HCT116 (cell line): ENCODE measurements at regions not wholly inside any gene's neighbourhood (a gene's known extent, or its start where the extent isn't known, plus 50 kb on each side); places are given as distances from the start of the nearest gene placed in this dataset.

Source experiments
- ATAC-seq: fragments of 200-7000 bp; cut with Tn5 transposase; 2 replicates; pipeline ENCODE4 v1.9.1; 2020; ENCODE audit warnings: mild to moderate bottlenecking, moderate library complexity
- BruUV-seq: library from RNA; stranded (reverse); fragments of 400-500 nt; replicated peaks from 2 replicates; lab custom pipeline; 2021; lab: Mats Ljungman, UMichigan
- CTCF ChIA-PET: fragments of 300-600 bp; sonication (Branson Sonifier 250); formaldehyde crosslinking; loops from one replicate; lab custom pipeline; 2021; ENCODE audit warnings: antibody characterized with exemption; lab: Charles Lee
- POLR2A ChIA-PET: fragments of 300-600, 350-600 bp; sonication (Branson Sonifier 250); formaldehyde crosslinking; loops from one replicate; lab custom pipeline; 2021; ENCODE audit warnings: antibody characterized with exemption; lab: Charles Lee
- RAD21 ChIA-PET, 2 experiments: fragments of 300-600 bp; sonication (Branson Sonifier 250); formaldehyde crosslinking; loops; one replicate each; lab custom pipeline; 2023; ENCODE audit warnings: low total read pairs in 2 of 2; ENCODE audit not compliant: uncharacterized antibody in 2 of 2, unreplicated experiment in 2 of 2, low non-redundant PET in 1 of 2; lab: Charles Lee
- DNase-seq: peaks from one replicate; pipeline ENCODE4 v3.0.0-alpha.2; 2010; ENCODE audit warnings: low read depth, low spot score
- H2AFZ ChIP-seq: fragments of 200-600 bp; shearing (Covaris generic), sonication (generic); 2 replicates; pipeline ENCODE4 v1.6.1; 2017; ENCODE audit warnings: low read depth, mixed run types, mixed read lengths, antibody characterized with exemption, low read length; ENCODE audit not compliant: poor library complexity, severe bottlenecking
- H3K27ac ChIP-seq: 2 replicates; pipeline ENCODE4 v1.5.1; 2012; ENCODE audit warnings: low read depth, low read length
- H3K27me3 ChIP-seq: fragments of 200-600 bp; sonication (generic); 2 replicates; pipeline ENCODE4 v1.6.1; 2016; ENCODE audit warnings: mixed run types, low read length, mixed read lengths; ENCODE audit not compliant: insufficient read depth
- H3K36me3 ChIP-seq, 2 experiments: fragments of 200-500 bp in 1 of 2; fragments of 200-600 bp in 1 of 2; sonication (Bioruptor generic) in 1 of 2; sonication (generic) in 1 of 2; 2 replicates each; pipeline versions ENCODE4 v1.5.1 to v1.6.1; 2014 to 2016; ENCODE audit warnings: low read length in 2 of 2, inconsistent platforms in 1 of 2, mixed read lengths in 1 of 2, mixed run types in 1 of 2; ENCODE audit not compliant: insufficient read depth in 2 of 2, control insufficient read depth in 1 of 2
- H3K4me1 ChIP-seq, 2 experiments: fragments of 200-600 bp in 1 of 2; sonication (generic) in 1 of 2; 2 replicates each; pipeline versions ENCODE4 v1.5.1 to v1.6.1; 2012 to 2017; ENCODE audit warnings: low read length in 2 of 2, inconsistent platforms in 1 of 2, mild to moderate bottlenecking in 1 of 2, mixed read lengths in 1 of 2, mixed run types in 1 of 2, moderate library complexity in 1 of 2; ENCODE audit not compliant: insufficient read depth in 2 of 2, control insufficient read depth in 1 of 2
- H3K4me2 ChIP-seq: fragments of 200-600 bp; sonication (generic); 2 replicates; pipeline ENCODE4 v1.6.1; 2017; ENCODE audit warnings: mixed run types, low read length, mixed read lengths
- H3K4me3 ChIP-seq, 2 experiments: fragments of 200-600 bp in 1 of 2; sonication (generic) in 1 of 2; replicated peaks in 1 of 2; 2 replicates each; pipeline ENCODE4 v1.5.1; 2011 to 2016; ENCODE audit warnings: low read length in 2 of 2, control low read depth in 1 of 2, low read depth in 1 of 2, mild to moderate bottlenecking in 1 of 2, mixed read lengths in 1 of 2, mixed run types in 1 of 2
- H3K79me2 ChIP-seq: fragments of 200-600 bp; sonication (generic); 2 replicates; pipeline ENCODE4 v1.6.1; 2017; ENCODE audit warnings: mild to moderate bottlenecking, mixed run types, low read length, moderate library complexity, mixed read lengths; ENCODE audit not compliant: insufficient read depth
- H3K9ac ChIP-seq: fragments of 200-600 bp; sonication (generic); 2 replicates; pipeline ENCODE4 v1.6.1; 2016; ENCODE audit warnings: low read length, mixed read lengths
- H3K9me2 ChIP-seq: fragments of 200-600 bp; sonication (generic), shearing (Covaris generic); 2 replicates; pipeline ENCODE4 v1.6.1; 2017; ENCODE audit warnings: mixed run types, mild to moderate bottlenecking, moderate library complexity; ENCODE audit not compliant: insufficient read depth
- H3K9me3 ChIP-seq, 2 experiments: fragments of 200-500 bp in 1 of 2; fragments of 200-600 bp in 1 of 2; sonication (Bioruptor generic) in 1 of 2; sonication (generic) in 1 of 2; 2 replicates each; pipeline ENCODE4 v1.6.1; 2014 to 2017; ENCODE audit warnings: low read length in 2 of 2, mixed read lengths in 2 of 2, inconsistent platforms in 1 of 2, low read depth in 1 of 2, mild to moderate bottlenecking in 1 of 2, mixed run types in 1 of 2, moderate library complexity in 1 of 2; ENCODE audit not compliant: control insufficient read depth in 1 of 2, insufficient read depth in 1 of 2
- H4K20me1 ChIP-seq: fragments of 200-600 bp; sonication (generic), shearing (Covaris generic); 2 replicates; pipeline ENCODE4 v1.6.1; 2017; ENCODE audit warnings: mixed run types, mild to moderate bottlenecking, moderate library complexity; ENCODE audit not compliant: insufficient read depth
- CBX3 ChIP-seq: IDR thresholded peaks from 2 replicates; pipeline ENCODE4 v1.6.1; 2012; ENCODE audit warnings: low read depth
- CTCF ChIP-seq, 3 experiments: fragments of 200-600 bp in 1 of 3; sonication (generic) in 1 of 3; IDR thresholded peaks in 2 of 3; conservative IDR thresholded peaks in 1 of 3; 2 replicates each; pipeline ENCODE4 v1.5.1; 2012 to 2017; ENCODE audit warnings: low read depth in 2 of 3, low read length in 2 of 3, antibody characterized with exemption in 1 of 3, borderline replicate concordance in 1 of 3, control low read depth in 1 of 3, mild to moderate bottlenecking in 1 of 3, mixed read lengths in 1 of 3, mixed run types in 1 of 3, moderate library complexity in 1 of 3; ENCODE audit not compliant: insufficient read depth in 1 of 3
- ELF1 ChIP-seq: IDR thresholded peaks from 2 replicates; pipeline ENCODE4 v1.6.1; 2012; ENCODE audit warnings: low read depth, borderline replicate concordance
- EZH2 ChIP-seq: fragments of 200-600 bp; sonication (generic); IDR thresholded peaks from 2 replicates; pipeline ENCODE4 v1.6.1; 2017; ENCODE audit warnings: antibody characterized with exemption, mixed run types
- EZH2phosphoT487 ChIP-seq: fragments of 200-600 bp; IDR thresholded peaks from 2 replicates; pipeline ENCODE4 v1.6.1; 2018; ENCODE audit warnings: antibody characterized with exemption, borderline replicate concordance
- JUND ChIP-seq: IDR thresholded peaks from 2 replicates; pipeline ENCODE4 v1.6.1; 2012
- MAX ChIP-seq: IDR thresholded peaks from 2 replicates; pipeline ENCODE4 v1.6.1; 2012
- POLR2A ChIP-seq: IDR thresholded peaks from 2 replicates; pipeline ENCODE4 v1.7.0; 2011; ENCODE audit warnings: borderline replicate concordance; ENCODE audit not compliant: insufficient read depth, insufficient read length; ENCODE audit errors: extremely low read depth
- POLR2AphosphoS5 ChIP-seq: IDR thresholded peaks from 2 replicates; pipeline ENCODE4 v1.6.1; 2011; ENCODE audit warnings: mild to moderate bottlenecking, low read depth, low read length, moderate library complexity
- RAD21 ChIP-seq: IDR thresholded peaks from 2 replicates; pipeline ENCODE4 v1.6.1; 2012; ENCODE audit warnings: low read depth, mild to moderate bottlenecking
- SIN3A ChIP-seq: IDR thresholded peaks from 2 replicates; pipeline ENCODE4 v1.6.1; 2012; ENCODE audit warnings: low read depth
- SP1 ChIP-seq: IDR thresholded peaks from 2 replicates; pipeline ENCODE4 v1.6.1; 2012; ENCODE audit warnings: low read depth
- YY1 ChIP-seq: IDR thresholded peaks from 2 replicates; pipeline ENCODE4 v1.6.1; 2011; ENCODE audit warnings: low read length, low read depth, moderate library complexity, mild to moderate bottlenecking; ENCODE audit not compliant: insufficient replicate concordance; ENCODE audit errors: extremely low read depth
- ZBTB33 ChIP-seq: IDR thresholded peaks from 2 replicates; pipeline ENCODE4 v1.6.1; 2011; ENCODE audit warnings: mild to moderate bottlenecking, low read length, moderate library complexity; ENCODE audit not compliant: insufficient replicate concordance; ENCODE audit errors: extremely low read depth
- ZFX ChIP-seq: fragments of 450-650 bp; IDR thresholded peaks from 2 replicates; pipeline ENCODE4 v1.6.1; 2017
- ZNF274 ChIP-seq: fragments of 200-500 bp; sonication (Bioruptor generic); IDR thresholded peaks from 2 replicates; pipeline ENCODE4 v1.6.1; 2014; ENCODE audit warnings: mild to moderate bottlenecking, low read depth, low read length, inconsistent platforms
- intact Hi-C: fragments of 100-400 bp; cut with micrococcal nuclease; formaldehyde crosslinking; loops from 2 replicates; pipeline ENCODE4 v1.10.0; 2022

- CTCF ChIA-PET = no interaction called here
- H3K9me3 ChIP-seq = no peaks in the 10 kb centered on the region
- ATAC-seq = no peak
- H3K36me3 ChIP-seq = no peaks in the 10 kb centered on the region
- POLR2A ChIA-PET = no interaction called here
- H4K20me1 ChIP-seq = no peaks in the 10 kb centered on the region
- H3K27me3 ChIP-seq = no peaks in the 10 kb centered on the region
- no TSS peak for BruUV-seq
- intact Hi-C loops = no loop called here
- H3K9ac ChIP-seq = no peak overlapping the region
- no peaks in the 10 kb centered on the region for H3K79me2 ChIP-seq
- no peak overlapping the region for H3K4me3 ChIP-seq
- TF ChIP-seq JUND = no peak
- H3K4me2 ChIP-seq = no peak overlapping the region
- no peak overlapping the region for H3K27ac ChIP-seq
- peaks cover 0 to 17% of the 10 kb centered on the region in 2 experiments; a peak in 2 of 4 replicates for H3K4me1 ChIP-seq
- H3K9me2 ChIP-seq = no peaks in the 10 kb centered on the region
- DNase-seq = no peak
- RAD21 ChIA-PET = no interaction called here
- no peak overlapping the region for H2AFZ ChIP-seq
Observed at GRCh38 chr6:140318408-140318807, 944.0 kb upstream of the CITED2 start.

- Histone ChIP-seq H3K9ac (no peak overlapping the region), H3K4me1 (peaks cover 0 to 17% of the 10 kb centered on the region in 2 experiments; a peak in 2 of 4 replicates), H3K9me2 (no peaks in the 10 kb centered on the region), H3K4me3 (no peak overlapping the region), H4K20me1 (no peaks in the 10 kb centered on the region), H3K27ac (no peak overlapping the region), H3K9me3 (no peaks in the 10 kb centered on the region), H3K4me2 (no peak overlapping the region), H3K36me3 (no peaks in the 10 kb centered on the region), H2AFZ (no peak overlapping the region), H3K79me2 (no peaks in the 10 kb centered on the region), H3K27me3 (no peaks in the 10 kb centered on the region)
- RAD21 ChIA-PET = no interaction called here
- BruUV-seq = no TSS peak
- intact Hi-C loops = no loop called here
- ATAC-seq = no peak
- CTCF ChIA-PET = no interaction called here
- POLR2A ChIA-PET = no interaction called here
- DNase-seq = no peak
- no peak for TF ChIP-seq CBX3
- TF ChIP-seq ZFX = no peak
- TF ChIP-seq RAD21 = no peak
- TF ChIP-seq MAX = no peak
- no peak for TF ChIP-seq CTCF (IDR thresholded peaks at IDR 0.05 in 2 of 3, conservative IDR thresholded peaks at IDR 0.05 in 1 of 3; ENCODE audit: borderline replicate concordance in 1 of 3, insufficient read depth in 1 of 3, low read depth in 2 of 3, low read length in 2 of 3)
- no peak for TF ChIP-seq EZH2phosphoT487
- no peak for TF ChIP-seq SP1
- TF ChIP-seq SIN3A = no peak
- no peak for TF ChIP-seq ZNF274
- no peak for TF ChIP-seq ELF1
- no peak for TF ChIP-seq EZH2
- no peak for TF ChIP-seq POLR2A
- TF ChIP-seq POLR2AphosphoS5 = no peak
- TF ChIP-seq ZBTB33 = no peak
- TF ChIP-seq YY1 = no peak
Observed at GRCh38 chr6:140317950-140318349, 943.5 kb upstream of the CITED2 start.
